ENCODE measurements at regions not wholly inside any gene's neighbourhood (a gene's known extent, or its start where the extent isn't known, plus 50 kb on each side); places are given as distances from the start of the nearest gene placed in this dataset.
"Not testable (repeated sequence)": the region's sequence is repeated elsewhere in the genome, so short reads cannot be mapped to it uniquely, and the experiment has no call there.

DNA sequence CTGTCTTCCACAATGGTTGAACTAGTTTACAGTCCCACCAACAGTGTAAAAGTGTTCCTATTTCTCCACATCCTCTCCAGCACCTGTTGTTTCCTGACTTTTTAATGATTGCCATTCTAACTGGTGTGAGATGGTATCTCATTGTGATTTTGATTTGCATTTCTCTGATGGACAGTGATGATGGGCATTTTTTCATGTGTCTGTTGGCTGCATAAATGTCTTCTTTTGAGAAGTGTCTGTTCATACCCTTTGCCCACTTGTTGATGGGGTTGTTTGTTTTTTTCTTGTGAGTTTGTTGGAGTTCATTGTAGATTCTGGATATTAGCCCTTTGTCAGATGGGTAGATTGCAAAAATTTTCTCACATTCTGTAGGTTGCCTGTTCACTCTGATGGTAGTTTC is 153.1 kb downstream of the ALX1 start:
- not testable (repeated sequence) for H3K36me3 ChIP-seq (ENCODE audit: insufficient read depth, low read length); H3K9ac ChIP-seq (ENCODE audit: low read depth, low read length); H3K4me1 ChIP-seq (ENCODE audit: control insufficient read depth, insufficient read depth, low read length); H3K4me2 ChIP-seq (ENCODE audit: low read length); H3K27me3 ChIP-seq (ENCODE audit: control insufficient read depth, insufficient read depth, low read length); H3K9me3 ChIP-seq (replicated peaks; ENCODE audit: low read length); H3K4me3 ChIP-seq (ENCODE audit: low read length)

DNA sequence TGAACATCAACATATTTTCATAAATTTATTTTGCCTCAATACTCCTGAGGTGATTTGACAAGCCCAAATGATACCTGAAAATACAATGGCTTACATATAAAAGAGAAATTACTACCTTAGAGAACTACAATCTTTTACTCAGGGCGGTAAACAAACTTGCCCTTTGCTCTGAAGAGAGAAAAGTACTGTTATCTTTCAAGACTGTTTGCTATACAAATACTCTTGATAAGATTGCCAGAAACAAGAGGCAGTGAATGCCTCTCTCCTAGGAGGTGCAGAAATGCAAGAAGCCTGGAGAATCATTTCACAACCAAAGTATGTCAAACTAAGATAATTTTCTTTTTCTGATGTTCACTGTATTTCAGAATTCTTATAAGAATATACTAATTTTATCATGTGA is 160.3 kb downstream of the ALX1 start:
- no peaks in the 10 kb centered on the region for H3K36me3 ChIP-seq (ENCODE audit: insufficient read depth, low read length)
- H3K4me1 ChIP-seq (ENCODE audit: control insufficient read depth, insufficient read depth, low read length) = no peaks in the 10 kb centered on the region
- no peaks in the 10 kb centered on the region for H3K9me3 ChIP-seq (replicated peaks; ENCODE audit: low read length)
- H3K9ac ChIP-seq (ENCODE audit: low read depth, low read length) = no peak overlapping the region
- no peak overlapping the region for H3K4me2 ChIP-seq (ENCODE audit: low read length)
- H3K27me3 ChIP-seq (ENCODE audit: control insufficient read depth, insufficient read depth, low read length) = peaks cover 4% of the 10 kb centered on the region
- no peak overlapping the region for H3K4me3 ChIP-seq (ENCODE audit: low read length)

GRCh38 chr12:85441025-85441424 is 161.0 kb downstream of the ALX1 start:
- no peaks in the 10 kb centered on the region for H3K4me1 ChIP-seq (ENCODE audit: control insufficient read depth, insufficient read depth, low read length)
- no peaks in the 10 kb centered on the region for H3K9me3 ChIP-seq (replicated peaks; ENCODE audit: low read length)
- peaks cover 8% of the 10 kb centered on the region for H3K27me3 ChIP-seq (ENCODE audit: control insufficient read depth, insufficient read depth, low read length)
- H3K4me2 ChIP-seq (ENCODE audit: low read length) = no peak overlapping the region
- H3K9ac ChIP-seq (ENCODE audit: low read depth, low read length) = no peak overlapping the region
- H3K36me3 ChIP-seq (ENCODE audit: insufficient read depth, low read length) = no peaks in the 10 kb centered on the region
- no peak overlapping the region for H3K4me3 ChIP-seq (ENCODE audit: low read length)

GRCh38 chr12:85441741-85442140 is 161.7 kb downstream of the ALX1 start:
- H3K9me3 ChIP-seq (replicated peaks; ENCODE audit: low read length) = no peaks in the 10 kb centered on the region
- no peak overlapping the region for H3K4me2 ChIP-seq (ENCODE audit: low read length)
- H3K9ac ChIP-seq (ENCODE audit: low read depth, low read length) = no peak overlapping the region
- no peak overlapping the region for H3K4me3 ChIP-seq (ENCODE audit: low read length)
- no peaks in the 10 kb centered on the region for H3K4me1 ChIP-seq (ENCODE audit: control insufficient read depth, insufficient read depth, low read length)
- H3K36me3 ChIP-seq (ENCODE audit: insufficient read depth, low read length) = no peaks in the 10 kb centered on the region
- peaks cover 14% of the 10 kb centered on the region for H3K27me3 ChIP-seq (ENCODE audit: control insufficient read depth, insufficient read depth, low read length)

- peaks cover 27% of the 10 kb centered on the region for H3K27me3 ChIP-seq (ENCODE audit: control insufficient read depth, insufficient read depth, low read length)
- H3K4me2 ChIP-seq (ENCODE audit: low read length) = no peak overlapping the region
- H3K9ac ChIP-seq (ENCODE audit: low read depth, low read length) = no peak overlapping the region
Observed at GRCh38 chr12:85445060-85445938, 165.3 kb downstream of the ALX1 start.

DNA sequence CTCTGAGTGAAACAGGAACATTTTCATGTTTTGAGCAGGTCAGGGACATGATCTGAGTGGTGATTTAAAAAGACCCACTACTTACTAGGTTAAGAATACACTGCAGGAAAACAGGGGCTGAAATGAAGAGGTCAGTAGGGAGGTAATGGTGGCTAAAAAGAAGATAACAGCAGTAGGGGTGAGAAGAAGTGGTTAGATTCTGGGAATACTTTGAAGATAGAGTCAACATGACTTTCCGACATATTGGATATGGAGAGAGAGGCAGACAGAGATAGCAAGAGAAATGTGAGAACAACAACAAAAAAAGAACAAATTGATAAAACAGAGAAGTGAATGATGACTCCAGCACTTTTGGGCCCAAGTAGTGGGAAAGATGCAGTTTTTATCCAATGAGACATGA is 168.0 kb downstream of the ALX1 start:
- no peak overlapping the region for H3K9ac ChIP-seq (ENCODE audit: low read depth, low read length)

More at GRCh38 chr12:85445060-85445938, 165.3 kb downstream of the ALX1 start:
- no peaks in the 10 kb centered on the region for H3K36me3 ChIP-seq (ENCODE audit: insufficient read depth, low read length)
- no peaks in the 10 kb centered on the region for H3K9me3 ChIP-seq (replicated peaks; ENCODE audit: low read length)
- no peak overlapping the region for H3K4me3 ChIP-seq (ENCODE audit: low read length)
- no peaks in the 10 kb centered on the region for H3K4me1 ChIP-seq (ENCODE audit: control insufficient read depth, insufficient read depth, low read length)

DNA sequence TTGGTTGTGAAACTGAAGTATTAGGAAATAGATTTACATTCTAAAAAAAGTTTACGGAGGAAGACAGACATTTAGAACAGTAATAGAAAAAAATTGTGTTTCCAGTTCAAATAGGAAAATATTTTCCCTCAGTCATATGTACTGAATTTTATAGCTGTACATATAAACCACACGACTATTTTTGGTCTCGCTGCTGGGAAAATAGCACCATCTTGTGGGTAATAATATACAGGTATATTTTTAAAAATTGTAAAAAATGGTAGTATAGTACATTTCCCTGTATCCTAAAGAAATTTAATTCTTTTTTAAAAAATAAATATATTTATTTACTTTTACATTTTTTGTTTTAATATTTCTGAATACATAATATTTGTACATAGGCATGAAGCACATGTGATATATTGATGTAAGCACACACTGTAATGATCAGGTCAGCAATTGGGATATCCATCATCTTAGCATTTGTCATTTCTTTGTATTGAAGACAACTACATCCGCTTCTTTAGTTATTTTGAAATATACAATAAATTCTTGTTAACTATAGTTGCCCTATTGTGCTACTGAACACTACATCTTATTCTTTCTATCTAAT is 168.6 kb downstream of the ALX1 start:
- Histone ChIP-seq H3K36me3 (ENCODE audit: insufficient read depth, low read length) (no peaks in the 10 kb centered on the region), H3K4me3 (ENCODE audit: low read length) (no peak overlapping the region), H3K9me3 (replicated peaks; ENCODE audit: low read length) (no peaks in the 10 kb centered on the region), H3K9ac (ENCODE audit: low read depth, low read length) (no peak overlapping the region), H3K4me2 (ENCODE audit: low read length) (no peak overlapping the region), H3K27me3 (ENCODE audit: control insufficient read depth, insufficient read depth, low read length) (peaks cover 27% of the 10 kb centered on the region), H3K4me1 (ENCODE audit: control insufficient read depth, insufficient read depth, low read length) (no peaks in the 10 kb centered on the region)

More for the DNA sequence above, 168.0 kb downstream of the ALX1 start:
- no peak overlapping the region for H3K4me3 ChIP-seq (ENCODE audit: low read length)
- H3K4me1 ChIP-seq (ENCODE audit: control insufficient read depth, insufficient read depth, low read length) = no peaks in the 10 kb centered on the region
- no peaks in the 10 kb centered on the region for H3K36me3 ChIP-seq (ENCODE audit: insufficient read depth, low read length)
- H3K4me2 ChIP-seq (ENCODE audit: low read length) = no peak overlapping the region
- H3K27me3 ChIP-seq (ENCODE audit: control insufficient read depth, insufficient read depth, low read length) = peaks cover 27% of the 10 kb centered on the region
- no peaks in the 10 kb centered on the region for H3K9me3 ChIP-seq (replicated peaks; ENCODE audit: low read length)

DNA sequence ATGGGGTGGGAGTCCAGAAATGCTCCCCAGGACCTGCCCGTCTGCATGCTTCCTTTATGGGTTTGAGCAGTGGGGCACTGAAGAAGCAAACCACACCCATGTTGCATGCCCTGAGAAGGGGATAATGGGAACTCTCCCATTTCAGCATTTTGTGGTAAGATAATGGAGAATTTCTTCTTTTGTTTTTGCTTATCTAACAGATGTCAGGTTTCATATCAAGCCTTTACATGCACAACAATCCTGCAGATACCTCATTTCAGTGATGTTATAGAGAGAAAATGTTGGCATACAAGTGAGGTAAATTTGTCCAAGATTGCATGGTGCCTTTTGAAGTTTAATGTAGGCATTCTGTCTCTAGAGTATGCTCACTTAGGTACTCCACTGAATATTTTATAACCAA is 177.0 kb downstream of the ALX1 start:
- Histone ChIP-seq H3K36me3 (ENCODE audit: insufficient read depth, low read length) (no peaks in the 10 kb centered on the region), H3K4me1 (ENCODE audit: control insufficient read depth, insufficient read depth, low read length) (no peaks in the 10 kb centered on the region), H3K4me3 (ENCODE audit: low read length) (no peak overlapping the region), H3K4me2 (ENCODE audit: low read length) (no peak overlapping the region), H3K9me3 (replicated peaks; ENCODE audit: low read length) (no peaks in the 10 kb centered on the region), H3K9ac (ENCODE audit: low read depth, low read length) (no peak overlapping the region), H3K27me3 (ENCODE audit: control insufficient read depth, insufficient read depth, low read length) (peaks cover 2% of the 10 kb centered on the region)

- H3K9ac ChIP-seq (ENCODE audit: low read depth, low read length) = no peak overlapping the region
- no peaks in the 10 kb centered on the region for H3K36me3 ChIP-seq (ENCODE audit: insufficient read depth, low read length)
- no peaks in the 10 kb centered on the region for H3K9me3 ChIP-seq (replicated peaks; ENCODE audit: low read length)
- H3K4me2 ChIP-seq (ENCODE audit: low read length) = no peak overlapping the region
- no peak overlapping the region for H3K4me3 ChIP-seq (ENCODE audit: low read length)
- peaks cover 11% of the 10 kb centered on the region for H3K4me1 ChIP-seq (ENCODE audit: control insufficient read depth, insufficient read depth, low read length)
- H3K27me3 ChIP-seq (ENCODE audit: control insufficient read depth, insufficient read depth, low read length) = peaks cover 2% of the 10 kb centered on the region
Observed at GRCh38 chr12:85461127-85461526, 181.1 kb downstream of the ALX1 start.

DNA sequence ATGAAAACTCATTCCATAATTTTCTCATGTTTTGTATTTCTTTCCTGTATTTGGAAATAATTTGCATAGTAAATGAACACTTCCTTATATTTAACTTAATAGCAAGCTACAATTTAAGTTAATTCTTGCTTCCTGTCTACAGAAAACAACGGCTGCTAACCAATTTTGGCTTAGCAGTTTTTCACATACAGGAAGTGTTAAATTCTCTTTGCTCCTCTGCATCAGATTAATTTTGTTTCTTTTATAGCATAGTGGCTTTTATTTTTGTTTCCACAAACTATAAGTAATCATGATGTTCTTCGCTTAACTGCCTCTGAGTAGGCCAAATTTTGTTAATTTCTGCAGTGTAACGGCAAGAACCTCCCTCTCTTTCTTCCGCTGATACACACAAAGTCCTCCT is 182.9 kb downstream of the ALX1 start:
- no peaks in the 10 kb centered on the region for H3K36me3 ChIP-seq (ENCODE audit: insufficient read depth, low read length)
- H3K4me3 ChIP-seq (ENCODE audit: low read length) = no peak overlapping the region
- H3K27me3 ChIP-seq (ENCODE audit: control insufficient read depth, insufficient read depth, low read length) = peaks cover 6% of the 10 kb centered on the region
- H3K4me1 ChIP-seq (ENCODE audit: control insufficient read depth, insufficient read depth, low read length) = peaks cover 24% of the 10 kb centered on the region
- no peak overlapping the region for H3K9ac ChIP-seq (ENCODE audit: low read depth, low read length)
- H3K9me3 ChIP-seq (replicated peaks; ENCODE audit: low read length) = no peaks in the 10 kb centered on the region
- no peak overlapping the region for H3K4me2 ChIP-seq (ENCODE audit: low read length)

GRCh38 chr12:85466890-85467289 is 186.9 kb downstream of the ALX1 start:
- Histone ChIP-seq H3K4me1 (ENCODE audit: control insufficient read depth, insufficient read depth, low read length) (peaks cover 31% of the 10 kb centered on the region), H3K4me3 (ENCODE audit: low read length) (no peak overlapping the region), H3K27me3 (ENCODE audit: control insufficient read depth, insufficient read depth, low read length) (peaks cover 6% of the 10 kb centered on the region), H3K36me3 (ENCODE audit: insufficient read depth, low read length) (no peaks in the 10 kb centered on the region), H3K4me2 (ENCODE audit: low read length) (no peak overlapping the region), H3K9me3 (replicated peaks; ENCODE audit: low read length) (no peaks in the 10 kb centered on the region), H3K9ac (ENCODE audit: low read depth, low read length) (no peak overlapping the region)
